ENCODE measurements at regions not wholly inside any gene's neighbourhood (a gene's known extent, or its start where the extent isn't known, plus 50 kb on each side); places are given as distances from the start of the nearest gene placed in this dataset.

DNA sequence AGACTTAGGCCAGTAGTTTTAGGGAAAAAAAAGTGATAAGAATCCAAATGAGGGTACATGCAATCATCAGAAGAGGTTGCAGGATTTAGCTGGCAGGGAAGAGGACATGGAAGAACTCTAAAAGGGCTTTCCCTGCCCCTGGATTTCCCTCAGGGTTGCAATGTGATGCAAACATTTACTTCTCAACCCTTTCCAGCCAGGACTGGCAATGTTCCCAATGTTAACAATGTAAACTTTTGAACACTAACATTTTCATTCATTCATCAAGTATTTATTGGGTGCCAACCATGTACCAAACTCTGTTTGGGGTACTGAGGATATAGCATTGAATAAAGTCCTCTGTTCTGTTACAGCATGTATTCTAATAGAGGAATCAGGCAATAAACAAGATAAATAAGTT, 349.4 kb upstream of the LRRC3B start (continued):
- TF ChIP-seq, protein P1, sequence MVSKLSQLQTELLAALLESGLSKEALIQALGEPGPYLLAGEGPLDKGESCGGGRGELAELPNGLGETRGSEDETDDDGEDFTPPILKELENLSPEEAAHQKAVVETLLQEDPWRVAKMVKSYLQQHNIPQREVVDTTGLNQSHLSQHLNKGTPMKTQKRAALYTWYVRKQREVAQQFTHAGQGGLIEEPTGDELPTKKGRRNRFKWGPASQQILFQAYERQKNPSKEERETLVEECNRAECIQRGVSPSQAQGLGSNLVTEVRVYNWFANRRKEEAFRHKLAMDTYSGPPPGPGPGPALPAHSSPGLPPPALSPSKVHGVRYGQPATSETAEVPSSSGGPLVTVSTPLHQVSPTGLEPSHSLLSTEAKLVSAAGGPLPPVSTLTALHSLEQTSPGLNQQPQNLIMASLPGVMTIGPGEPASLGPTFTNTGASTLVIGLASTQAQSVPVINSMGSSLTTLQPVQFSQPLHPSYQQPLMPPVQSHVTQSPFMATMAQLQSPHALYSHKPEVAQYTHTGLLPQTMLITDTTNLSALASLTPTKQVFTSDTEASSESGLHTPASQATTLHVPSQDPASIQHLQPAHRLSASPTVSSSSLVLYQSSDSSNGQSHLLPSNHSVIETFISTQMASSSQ (IDR thresholded peaks at IDR 0.05; ENCODE audit: low read depth): no peak
- TF ChIP-seq, protein P1 (CRISPR knock-in tag; IDR thresholded peaks at IDR 0.05; ENCODE audit: borderline replicate concordance): no peak
- TF ChIP-seq ZNF224 (CRISPR knock-in tag; IDR thresholded peaks at IDR 0.05): no peak
- no peak for TF ChIP-seq ZNF891 (CRISPR knock-in tag; IDR thresholded peaks at IDR 0.05)
- TF ChIP-seq CBX5 (CRISPR knock-in tag; IDR thresholded peaks at IDR 0.05; ENCODE audit: borderline replicate concordance): no peak

DNA sequence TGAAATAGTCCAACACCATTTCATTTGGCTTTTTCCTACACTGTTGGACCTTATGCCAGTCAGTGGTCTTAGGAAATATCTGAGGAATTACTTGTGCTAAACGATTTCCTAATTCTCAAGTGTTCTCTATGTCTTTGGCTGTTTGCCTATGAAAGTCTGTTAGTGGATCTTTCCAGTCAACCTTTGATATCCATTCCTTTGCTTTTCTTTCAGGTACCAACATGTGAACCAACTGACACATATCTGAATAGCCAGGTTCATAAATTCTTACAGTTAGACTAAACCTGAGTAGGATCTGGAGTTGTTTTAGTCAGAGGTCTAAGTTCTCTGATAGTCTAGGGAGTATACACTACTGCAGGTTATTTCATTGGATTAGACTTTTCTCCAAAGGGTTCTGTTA, 343.5 kb upstream of the LRRC3B start:
- no peak for DNase-seq (ENCODE audit: low spot score)
- Histone ChIP-seq H3K9me3 (ENCODE audit: low read length) (peaks cover 97% of the 10 kb centered on the region), H3K79me2 (ENCODE audit: insufficient read depth, low read length) (no peaks in the 10 kb centered on the region), H3K4me1 (ENCODE audit: insufficient read depth, low read length) (no peaks in the 10 kb centered on the region), H3K27ac (ENCODE audit: extremely low read length, insufficient read depth, low read length) (no peak overlapping the region), H3K9ac (ENCODE audit: insufficient read depth, low read depth, low read length) (no peak overlapping the region), H3K4me3 (replicated peaks in 1 of 3; ENCODE audit: insufficient read depth in 1 of 3, low read depth in 2 of 3, low read length in 3 of 3) (no peak overlapping the region), H3K27me3 (ENCODE audit: control insufficient read depth in 1 of 2, insufficient read depth in 2 of 2, low read length in 2 of 2) (no peaks in the 10 kb centered on the region), H3K4me2 (ENCODE audit: low read depth, low read length) (no peak overlapping the region), H2AFZ (ENCODE audit: low read length) (no peak overlapping the region), H3K36me3 (replicated peaks in 1 of 2; ENCODE audit: control insufficient read depth in 1 of 2, insufficient read depth in 2 of 2, low read length in 2 of 2) (no peaks in the 10 kb centered on the region), H4K20me1 (ENCODE audit: insufficient read depth, low read length) (no peaks in the 10 kb centered on the region)
- no TSS peak for BruUV-seq (replicated peaks)
- TF ChIP-seq, protein P2, sequence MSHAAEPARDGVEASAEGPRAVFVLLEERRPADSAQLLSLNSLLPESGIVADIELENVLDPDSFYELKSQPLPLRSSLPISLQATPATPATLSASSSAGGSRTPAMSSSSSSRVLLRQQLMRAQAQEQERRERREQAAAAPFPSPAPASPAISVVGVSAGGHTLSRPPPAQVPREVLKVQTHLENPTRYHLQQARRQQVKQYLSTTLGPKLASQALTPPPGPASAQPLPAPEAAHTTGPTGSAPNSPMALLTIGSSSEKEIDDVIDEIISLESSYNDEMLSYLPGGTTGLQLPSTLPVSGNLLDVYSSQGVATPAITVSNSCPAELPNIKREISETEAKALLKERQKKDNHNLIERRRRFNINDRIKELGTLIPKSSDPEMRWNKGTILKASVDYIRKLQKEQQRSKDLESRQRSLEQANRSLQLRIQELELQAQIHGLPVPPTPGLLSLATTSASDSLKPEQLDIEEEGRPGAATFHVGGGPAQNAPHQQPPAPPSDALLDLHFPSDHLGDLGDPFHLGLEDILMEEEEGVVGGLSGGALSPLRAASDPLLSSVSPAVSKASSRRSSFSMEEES (CRISPR knock-in tag; IDR thresholded peaks at IDR 0.05): no peak
- TF ChIP-seq ZNF891 (CRISPR knock-in tag; IDR thresholded peaks at IDR 0.05) (no peak), NFYC (CRISPR knock-in tag; IDR thresholded peaks at IDR 0.05) (no peak), ZNF605 (CRISPR knock-in tag; IDR thresholded peaks at IDR 0.05) (no peak), ADNP (CRISPR knock-in tag; IDR thresholded peaks at IDR 0.05) (no peak), SNAPC2 (CRISPR knock-in tag; IDR thresholded peaks at IDR 0.05) (no peak), ZNF263 (CRISPR knock-in tag; IDR thresholded peaks at IDR 0.05) (no peak), ZNF564 (CRISPR knock-in tag; IDR thresholded peaks at IDR 0.05) (no peak), HCFC1 (IDR thresholded peaks at IDR 0.05; ENCODE audit: low read depth, low read length) (no peak), ZSCAN31 (CRISPR knock-in tag; IDR thresholded peaks at IDR 0.05; ENCODE audit: low read depth) (no peak), TAF15 (IDR thresholded peaks at IDR 0.05; ENCODE audit: low read depth, low read length, poor library complexity, severe bottlenecking) (no peak), ZNF224 (CRISPR knock-in tag; IDR thresholded peaks at IDR 0.05) (no peak)
- ATAC-seq: no peak
- in situ Hi-C loops (cut with HindIII; ENCODE audit: extremely low pct_ligation_motif_present, low pct_unique_long_range_greater_than_20kb): no loop called here
- 3% methylated on average over 1 of the region's 1 CpG for WGBS (ENCODE audit: low lambda C conversion rate)
- ChIA-PET CTCF (ENCODE audit: low intra/inter-chr PET ratio, low total read pairs) (no interaction called here), POLR2A (no interaction called here)
- FAIRE-seq: no peak
- intact Hi-C loops (cut with micrococcal nuclease; ENCODE audit: unreplicated experiment): no loop called here

Measured in HepG2 (cell line).